ENCODE measurements at regions not wholly inside any gene's neighbourhood (a gene's known extent, or its start where the extent isn't known, plus 50 kb on each side); places are given as distances from the start of the nearest gene placed in this dataset.

DNA sequence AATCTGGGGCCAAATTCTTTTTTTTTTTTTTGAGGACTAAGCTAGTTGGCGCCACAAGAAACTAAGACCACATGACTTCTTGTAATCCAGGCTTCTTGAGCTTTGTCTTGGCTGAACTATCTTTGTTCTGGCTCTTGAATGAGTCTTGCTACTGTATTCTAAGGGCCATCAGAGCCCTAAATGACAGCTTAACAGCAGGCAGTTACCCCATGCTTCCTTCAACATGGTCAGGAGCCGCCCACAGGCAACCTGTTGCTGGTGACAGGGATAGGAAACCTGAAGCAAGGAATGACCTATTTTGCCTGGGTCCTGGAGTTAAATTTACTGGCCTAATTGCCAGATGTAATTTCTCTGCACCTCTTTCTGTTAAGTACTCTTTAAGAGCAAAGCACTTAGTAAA lies 188.2 kb upstream of the PLXNA2 start:
- no peak overlapping the region for H3K4me3 ChIP-seq
- TF ChIP-seq, protein P1, sequence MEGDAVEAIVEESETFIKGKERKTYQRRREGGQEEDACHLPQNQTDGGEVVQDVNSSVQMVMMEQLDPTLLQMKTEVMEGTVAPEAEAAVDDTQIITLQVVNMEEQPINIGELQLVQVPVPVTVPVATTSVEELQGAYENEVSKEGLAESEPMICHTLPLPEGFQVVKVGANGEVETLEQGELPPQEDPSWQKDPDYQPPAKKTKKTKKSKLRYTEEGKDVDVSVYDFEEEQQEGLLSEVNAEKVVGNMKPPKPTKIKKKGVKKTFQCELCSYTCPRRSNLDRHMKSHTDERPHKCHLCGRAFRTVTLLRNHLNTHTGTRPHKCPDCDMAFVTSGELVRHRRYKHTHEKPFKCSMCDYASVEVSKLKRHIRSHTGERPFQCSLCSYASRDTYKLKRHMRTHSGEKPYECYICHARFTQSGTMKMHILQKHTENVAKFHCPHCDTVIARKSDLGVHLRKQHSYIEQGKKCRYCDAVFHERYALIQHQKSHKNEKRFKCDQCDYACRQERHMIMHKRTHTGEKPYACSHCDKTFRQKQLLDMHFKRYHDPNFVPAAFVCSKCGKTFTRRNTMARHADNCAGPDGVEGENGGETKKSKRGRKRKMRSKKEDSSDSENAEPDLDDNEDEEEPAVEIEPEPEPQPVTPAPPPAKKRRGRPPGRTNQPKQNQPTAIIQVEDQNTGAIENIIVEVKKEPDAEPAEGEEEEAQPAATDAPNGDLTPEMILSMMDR (IDR thresholded peaks at IDR 0.05) = no peak
- TF ChIP-seq EP300 (IDR thresholded peaks at IDR 0.05) = no peak
- no peak for TF ChIP-seq POLR2A (IDR thresholded peaks at IDR 0.05)
- H3K9me3 ChIP-seq = no peaks in the 10 kb centered on the region
- no peaks in the 10 kb centered on the region for H3K36me3 ChIP-seq
- no peaks in the 10 kb centered on the region for H3K4me1 ChIP-seq (ENCODE audit: insufficient read depth)
- no peaks in the 10 kb centered on the region for H3K27me3 ChIP-seq
- intact Hi-C loops (cut with DNase I) = no loop called here
- WGBS, 3 donors = 89 to 90% (median 90%) methylated on average over 2 of the region's 2 CpGs
- no peak for DNase-seq
- H3K27ac ChIP-seq = no peak overlapping the region

DNA sequence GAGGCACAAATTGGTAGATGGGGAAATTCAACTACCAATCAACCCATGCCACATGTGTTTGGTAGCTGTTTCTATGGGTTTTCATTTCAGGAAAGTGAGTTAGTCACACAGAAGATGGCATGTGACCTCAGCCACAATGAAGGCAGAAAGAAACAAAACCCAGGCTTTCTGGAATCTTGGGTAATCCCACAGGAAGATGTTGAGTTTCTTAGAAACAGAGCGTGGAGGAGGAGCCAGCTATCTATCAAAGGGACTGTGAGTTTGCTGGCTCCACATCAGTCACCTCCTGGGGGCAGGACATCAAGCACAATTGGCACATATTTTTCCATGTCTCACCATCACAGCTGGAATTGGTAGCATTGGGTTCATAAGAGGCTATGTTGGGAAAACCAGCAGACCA lies 188.9 kb upstream of the PLXNA2 start:
- intact Hi-C loops (cut with DNase I) = no loop called here
- WGBS, 3 donors = 80 to 100% (median 88%) methylated on average over 1 of the region's 1 CpG
- no peak overlapping the region for H3K4me3 ChIP-seq
- no peaks in the 10 kb centered on the region for H3K4me1 ChIP-seq (ENCODE audit: insufficient read depth)
- DNase-seq = no peak
- H3K36me3 ChIP-seq = no peaks in the 10 kb centered on the region
- no peak for TF ChIP-seq POLR2A (IDR thresholded peaks at IDR 0.05)
- TF ChIP-seq EP300 (IDR thresholded peaks at IDR 0.05) = no peak
- TF ChIP-seq, protein P1 (IDR thresholded peaks at IDR 0.05) = no peak
- H3K27ac ChIP-seq = no peak overlapping the region
- no peaks in the 10 kb centered on the region for H3K9me3 ChIP-seq
- no peaks in the 10 kb centered on the region for H3K27me3 ChIP-seq

GRCh38 chr1:208433971-208434370 lies 189.8 kb upstream of the PLXNA2 start:
- DNase-seq = no peak
- no peak overlapping the region for H3K27ac ChIP-seq
- no peaks in the 10 kb centered on the region for H3K4me1 ChIP-seq (ENCODE audit: insufficient read depth)
- H3K27me3 ChIP-seq = no peaks in the 10 kb centered on the region
- TF ChIP-seq EP300 (IDR thresholded peaks at IDR 0.05) (no peak), POLR2A (IDR thresholded peaks at IDR 0.05) (no peak)
- TF ChIP-seq, protein P1 (IDR thresholded peaks at IDR 0.05) = no peak
- intact Hi-C loops (cut with DNase I) = no loop called here
- H3K36me3 ChIP-seq = no peaks in the 10 kb centered on the region
- H3K9me3 ChIP-seq = no peaks in the 10 kb centered on the region
- no peak overlapping the region for H3K4me3 ChIP-seq
- WGBS, 3 donors = 0 to 20% (median 4%) methylated on average over 4 of the region's 4 CpGs

DNA sequence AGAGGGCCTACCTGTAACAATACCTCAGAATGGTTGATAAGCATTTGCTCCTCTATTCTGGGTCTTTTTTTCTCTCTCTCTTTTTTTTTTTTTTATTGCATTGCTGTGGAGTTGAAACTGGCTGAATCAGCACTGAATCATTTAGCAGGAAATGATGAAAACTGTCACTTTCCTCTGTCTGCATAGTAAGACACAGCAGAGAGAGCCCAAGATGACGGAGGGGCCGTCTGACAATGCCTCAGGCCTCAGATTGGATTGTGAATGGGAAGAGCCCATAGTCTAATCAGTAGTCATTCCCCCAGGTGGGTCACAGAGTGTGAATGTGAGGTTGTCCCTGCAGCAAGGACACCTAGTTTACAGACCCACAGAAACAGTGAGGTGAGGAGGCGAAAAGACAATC lies 193.2 kb upstream of the PLXNA2 start:
- no peak overlapping the region for H3K27ac ChIP-seq
- no peak for TF ChIP-seq EP300 (IDR thresholded peaks at IDR 0.05)
- TF ChIP-seq POLR2A (IDR thresholded peaks at IDR 0.05) = no peak
- TF ChIP-seq, protein P1 (IDR thresholded peaks at IDR 0.05) = no peak
- no peaks in the 10 kb centered on the region for H3K9me3 ChIP-seq
- DNase-seq = no peak
- H3K27me3 ChIP-seq = no peaks in the 10 kb centered on the region
- no peaks in the 10 kb centered on the region for H3K36me3 ChIP-seq
- no peak overlapping the region for H3K4me3 ChIP-seq
- intact Hi-C loops (cut with DNase I) = no loop called here
- H3K4me1 ChIP-seq (ENCODE audit: insufficient read depth) = no peaks in the 10 kb centered on the region
- 89 to 97% (median 91%) methylated on average over 3 of the region's 3 CpGs for WGBS, 3 donors
